ENCODE measurements at regions not wholly inside any gene's neighbourhood (a gene's known extent, or its start where the extent isn't known, plus 50 kb on each side); places are given as distances from the start of the nearest gene placed in this dataset.

GRCh38 chr10:131014271-131014670 is 297.2 kb downstream of the TCERG1L start:
- no peak for DNase-seq

GRCh38 chr10:131015271-131015670 is 296.2 kb downstream of the TCERG1L start:
- DNase-seq: no peak

GRCh38 chr10:131016556-131016955 is 295.0 kb downstream of the TCERG1L start:
- DNase-seq: no peak

GRCh38 chr10:131017566-131018285 is 293.8 kb downstream of the TCERG1L start:
- no peak for DNase-seq

- no peak for DNase-seq
Observed at GRCh38 chr10:131018886-131019500, 292.5 kb downstream of the TCERG1L start.

- no peak for DNase-seq
Observed at GRCh38 chr10:131019696-131020095, 291.8 kb downstream of the TCERG1L start.

GRCh38 chr10:131020775-131021174 is 290.7 kb downstream of the TCERG1L start:
- DNase-seq: no peak

GRCh38 chr10:131021246-131021895 is 290.1 kb downstream of the TCERG1L start:
- DNase-seq: no peak

GRCh38 chr10:131021969-131022368 is 289.6 kb downstream of the TCERG1L start:
- DNase-seq: no peak

GRCh38 chr10:131022369-131022768 is 289.2 kb downstream of the TCERG1L start:
- DNase-seq: no peak

GRCh38 chr10:131022981-131023380 is 288.5 kb downstream of the TCERG1L start:
- no peak for DNase-seq

GRCh38 chr10:131024259-131025131 is 287.0 kb downstream of the TCERG1L start:
- no peak for DNase-seq

GRCh38 chr10:131025333-131025732 is 286.2 kb downstream of the TCERG1L start:
- no peak for DNase-seq

- DNase-seq: no peak
Observed at GRCh38 chr10:131027256-131027655, 284.3 kb downstream of the TCERG1L start.

GRCh38 chr10:131031346-131031745 is 280.2 kb downstream of the TCERG1L start:
- DNase-seq: no peak

GRCh38 chr10:131032329-131033165 is 279.0 kb downstream of the TCERG1L start:
- no peak for DNase-seq

- DNase-seq: no peak
Observed at GRCh38 chr10:131033166-131034085, 278.1 kb downstream of the TCERG1L start.

GRCh38 chr10:131034451-131034850 is 277.1 kb downstream of the TCERG1L start:
- no peak for DNase-seq

- DNase-seq: no peak
Observed at GRCh38 chr10:131035779-131036178, 275.7 kb downstream of the TCERG1L start.

GRCh38 chr10:131038056-131038455 is 273.5 kb downstream of the TCERG1L start:
- no peak for DNase-seq

GRCh38 chr10:131041031-131041430 is 270.5 kb downstream of the TCERG1L start:
- no peak for DNase-seq
